H1 (cell line): ENCODE measurements at regions not wholly inside any gene's neighbourhood (a gene's known extent, or its start where the extent isn't known, plus 50 kb on each side); places are given as distances from the start of the nearest gene placed in this dataset.

Source experiments
- CTCF ChIA-PET: fragments of 300-600 bp; sonication (Branson Sonifier 250); formaldehyde crosslinking; loops from one replicate; lab custom pipeline; 2021; ENCODE audit not compliant: partially characterized antibody; lab: Charles Lee
- POLR2A ChIA-PET: fragments of 300-600 bp; sonication (Branson Sonifier 250); formaldehyde crosslinking; loops from one replicate; lab custom pipeline; 2021; ENCODE audit warnings: inconsistent platforms; ENCODE audit not compliant: partially characterized antibody; lab: Charles Lee
- DNase-seq, 2 experiments: peaks; one replicate each; pipeline versions ENCODE4 v3.0.0 to v3.0.0-alpha.2; 2010 to 2022; ENCODE audit warnings: low spot score in 2 of 2, low read depth in 1 of 2, mixed read lengths in 1 of 2
- FAIRE-seq: peaks from 2 replicates; lab custom pipeline; 2011; peaks lifted over from hg19 to GRCh38; lab: Jason Lieb, UNC
- H2AFZ ChIP-seq: 2 replicates; pipeline ENCODE4 v1.8.1; 2012; ENCODE audit warnings: low read length, inconsistent platforms
- H2AK5ac ChIP-seq: 2 replicates; pipeline ENCODE4 v1.6.1; 2013; ENCODE audit warnings: low read depth, low read length
- H2BK120ac ChIP-seq: replicated peaks from 2 replicates; pipeline ENCODE3; 2013; ENCODE audit warnings: low read depth, low read length, inconsistent platforms
- H2BK12ac ChIP-seq: 2 replicates; pipeline ENCODE4 v1.6.1; 2013; ENCODE audit warnings: low read depth, low read length
- H2BK15ac ChIP-seq: 2 replicates; pipeline ENCODE4 v1.6.1; 2013; ENCODE audit warnings: low read length
- H2BK20ac ChIP-seq: 2 replicates; pipeline ENCODE4 v1.6.1; 2013; ENCODE audit warnings: low read length
- H2BK5ac ChIP-seq: 2 replicates; pipeline ENCODE4 v1.6.1; 2013; ENCODE audit warnings: low read depth, low read length
- H3K14ac ChIP-seq: 2 replicates; pipeline ENCODE4 v1.6.1; 2013; ENCODE audit warnings: inconsistent platforms; ENCODE audit not compliant: insufficient read length
- H3K18ac ChIP-seq: 2 replicates; pipeline ENCODE4 v1.6.1; 2013; ENCODE audit warnings: low read length; ENCODE audit errors: extremely low read depth
- H3K23ac ChIP-seq: 2 replicates; pipeline ENCODE4 v1.6.1; 2013; ENCODE audit warnings: inconsistent platforms; ENCODE audit not compliant: insufficient read length
- H3K23me2 ChIP-seq: 2 replicates; pipeline ENCODE4 v1.6.1; 2013; ENCODE audit warnings: low read depth, low read length
- H3K27ac ChIP-seq: 2 replicates; pipeline ENCODE4 v1.6.1; 2011; ENCODE audit warnings: low read depth, low read length, inconsistent platforms
- H3K27me3 ChIP-seq, 4 experiments: replicated peaks in 1 of 4; 1 replicate in 1 of 4; 2 replicates in 3 of 4; pipeline versions ENCODE4 v1.6.1 to v1.8.1; 2011 to 2013; ENCODE audit warnings: low read length in 3 of 4, mild to moderate bottlenecking in 3 of 4, inconsistent platforms in 2 of 4, mixed read lengths in 2 of 4, moderate library complexity in 1 of 4; ENCODE audit not compliant: control insufficient read depth in 3 of 4, insufficient read depth in 3 of 4; ENCODE audit errors: extremely low read depth in 1 of 4
- H3K36me3 ChIP-seq, 4 experiments: 2 replicates each; pipeline versions ENCODE4 v1.6.1 to v1.8.1; 2011 to 2013; ENCODE audit warnings: mild to moderate bottlenecking in 4 of 4, low read length in 3 of 4, moderate library complexity in 2 of 4, control low read depth in 1 of 4, inconsistent platforms in 1 of 4; ENCODE audit not compliant: insufficient read depth in 4 of 4, control insufficient read depth in 2 of 4
- H3K4ac ChIP-seq: replicated peaks from 2 replicates; pipeline ENCODE3; 2013; ENCODE audit warnings: low read length, low read depth, mixed read lengths, inconsistent platforms; ENCODE audit not compliant: insufficient read length
- H3K4me1 ChIP-seq, 4 experiments: replicated peaks in 1 of 4; 1 replicate in 1 of 4; 2 replicates in 3 of 4; pipeline versions ENCODE4 v1.6.1 to v1.8.1; 2011 to 2013; ENCODE audit warnings: low read length in 3 of 4, inconsistent platforms in 2 of 4, mixed read lengths in 1 of 4; ENCODE audit not compliant: insufficient read depth in 4 of 4, control insufficient read depth in 3 of 4
- H3K4me2 ChIP-seq, 2 experiments: 2 replicates each; pipeline versions ENCODE4 v1.6.1 to v1.8.1; 2011 to 2013; ENCODE audit warnings: low read depth in 2 of 2, low read length in 2 of 2, control low read depth in 1 of 2, inconsistent platforms in 1 of 2, mild to moderate bottlenecking in 1 of 2; ENCODE audit not compliant: insufficient read depth in 1 of 2
- H3K4me3 ChIP-seq, 4 experiments: fragments of 200-600, 300-600 bp in 1 of 4; sonication (generic), shearing (Covaris generic), sonication (Bioruptor Twin) in 1 of 4; 2 replicates each; pipeline versions ENCODE4 v1.5.1 to v1.8.1; 2011 to 2016; ENCODE audit warnings: low read length in 4 of 4, low read depth in 3 of 4, control low read depth in 2 of 4, inconsistent platforms in 2 of 4, mild to moderate bottlenecking in 2 of 4, mixed read lengths in 1 of 4, moderate library complexity in 1 of 4; ENCODE audit not compliant: insufficient read depth in 2 of 4; ENCODE audit errors: extremely low read depth in 1 of 4
- H3K56ac ChIP-seq: replicated peaks from 2 replicates; pipeline ENCODE3; 2013; ENCODE audit warnings: low read depth, mild to moderate bottlenecking, mixed read lengths, low read length, inconsistent platforms; ENCODE audit not compliant: insufficient read length
- H3K79me1 ChIP-seq: 2 replicates; pipeline ENCODE4 v1.6.1; 2013; ENCODE audit warnings: low read depth, low read length, control low read depth
- H3K79me2 ChIP-seq, 2 experiments: 2 replicates each; pipeline versions ENCODE4 v1.6.1 to v1.8.1; 2012 to 2013; ENCODE audit warnings: low read length in 2 of 2, mild to moderate bottlenecking in 2 of 2, inconsistent platforms in 1 of 2; ENCODE audit not compliant: insufficient read depth in 2 of 2, control insufficient read depth in 1 of 2
- H3K9ac ChIP-seq, 4 experiments: replicated peaks in 1 of 4; 1 replicate in 1 of 4; 2 replicates in 3 of 4; pipeline versions ENCODE4 v1.6.1 to v1.8.1; 2011 to 2013; ENCODE audit warnings: low read depth in 3 of 4, low read length in 3 of 4, control low read depth in 2 of 4, mild to moderate bottlenecking in 2 of 4, moderate library complexity in 2 of 4, inconsistent platforms in 1 of 4; ENCODE audit errors: extremely low read depth in 1 of 4
- H3K9me3 ChIP-seq, 2 experiments: 2 replicates each; pipeline versions ENCODE4 v1.6.1 to v1.8.1; 2012 to 2013; ENCODE audit warnings: mild to moderate bottlenecking in 2 of 2, moderate library complexity in 2 of 2, control low read depth in 1 of 2, inconsistent platforms in 1 of 2, low read depth in 1 of 2, low read length in 1 of 2, mixed read lengths in 1 of 2; ENCODE audit not compliant: insufficient read depth in 2 of 2
- H4K20me1 ChIP-seq, 2 experiments: replicated peaks in 1 of 2; 2 replicates each; pipeline versions ENCODE3 to v1.8.1; 2011 to 2013; ENCODE audit warnings: inconsistent platforms in 2 of 2, low read length in 2 of 2, mild to moderate bottlenecking in 1 of 2; ENCODE audit not compliant: insufficient read depth in 2 of 2, control insufficient read depth in 1 of 2
- H4K5ac ChIP-seq: 2 replicates; pipeline ENCODE4 v1.6.1; 2013; ENCODE audit warnings: low read length, low read depth, mixed read lengths, inconsistent platforms; ENCODE audit not compliant: insufficient read length
- H4K8ac ChIP-seq: 2 replicates; pipeline ENCODE4 v1.8.0; 2013; ENCODE audit warnings: mild to moderate bottlenecking, moderate library complexity, low read length, inconsistent platforms; ENCODE audit not compliant: insufficient read depth; ENCODE audit errors: extremely low read depth
- H4K91ac ChIP-seq: replicated peaks from 2 replicates; pipeline ENCODE3; 2013; ENCODE audit warnings: low read length, mixed read lengths, inconsistent platforms; ENCODE audit not compliant: insufficient read length
- ASH2L ChIP-seq: fragments of 200-600, 300-600 bp; sonication (generic); IDR thresholded peaks from one replicate; pipeline ENCODE4 v1.7.1; 2017; ENCODE audit warnings: low read length
- ATF3 ChIP-seq: IDR thresholded peaks from 2 replicates; pipeline ENCODE4 v1.6.1; 2011; ENCODE audit warnings: low read depth, mild to moderate bottlenecking, low read length; ENCODE audit not compliant: insufficient read depth
- CBX5 ChIP-seq: fragments of 300-800, 300-1000 bp; sonication (generic); IDR thresholded peaks from 2 replicates; pipeline ENCODE4 v1.7.1; 2016; ENCODE audit warnings: antibody characterized with exemption, low read length, low read depth
- CHD2 ChIP-seq: IDR thresholded peaks from 2 replicates; pipeline ENCODE4 v1.6.1; 2012; ENCODE audit warnings: low read length, improper control_type of control experiment
- CTCF ChIP-seq, 3 experiments: IDR thresholded peaks; 1 replicate in 2 of 3; 2 replicates in 1 of 3; pipeline versions ENCODE4 v1.5.1 to v1.6.1; 2011; ENCODE audit warnings: low read length in 3 of 3, mild to moderate bottlenecking in 3 of 3, inconsistent platforms in 2 of 3, low read depth in 1 of 3, moderate library complexity in 1 of 3; ENCODE audit not compliant: insufficient read depth in 1 of 3; ENCODE audit errors: control extremely low read depth in 1 of 3
- KDM1A ChIP-seq: fragments of 200-600, 300-600 bp; sonication (generic); IDR thresholded peaks from 2 replicates; pipeline ENCODE4 v1.7.1; 2016; ENCODE audit warnings: mild to moderate bottlenecking, low read length, borderline replicate concordance
- POLR2AphosphoS5 ChIP-seq: IDR thresholded peaks from 2 replicates; pipeline ENCODE4 v1.6.1; 2011; ENCODE audit warnings: low read depth, low read length
- RBBP5 ChIP-seq: IDR thresholded peaks from 2 replicates; pipeline ENCODE4 v1.7.1; 2012; ENCODE audit warnings: low read depth, mild to moderate bottlenecking, inconsistent platforms, low read length, moderate library complexity, borderline replicate concordance
- RXRA ChIP-seq: IDR thresholded peaks from 2 replicates; pipeline ENCODE4 v1.6.1; 2011; ENCODE audit warnings: low read depth, mild to moderate bottlenecking, low read length, moderate library complexity; ENCODE audit not compliant: insufficient read depth
- SIRT6 ChIP-seq: IDR thresholded peaks from one replicate; pipeline ENCODE4 v1.7.1; 2012; ENCODE audit warnings: low read length, inconsistent platforms
- TAF7 ChIP-seq: optimal IDR thresholded peaks from 2 replicates; pipeline ENCODE3; 2011; ENCODE audit warnings: low read depth, mild to moderate bottlenecking, inconsistent platforms, low read length, moderate library complexity, borderline replicate concordance
- TBP ChIP-seq: IDR thresholded peaks from 2 replicates; pipeline ENCODE4 v1.6.1; 2011; ENCODE audit warnings: low read depth, low read length, improper control_type of control experiment
- TEAD4 ChIP-seq: IDR thresholded peaks from 2 replicates; pipeline ENCODE4 v1.6.1; 2012; ENCODE audit warnings: low read depth, low read length, inconsistent platforms, mixed read lengths
- YY1 ChIP-seq: IDR thresholded peaks from 2 replicates; pipeline ENCODE4 v1.6.1; 2011; ENCODE audit warnings: low read depth, mild to moderate bottlenecking, low read length

- H4K8ac ChIP-seq: no peak overlapping the region
- no peak overlapping the region for H3K14ac ChIP-seq
- H3K4me1 ChIP-seq: no peaks in the 10 kb centered on the region
- H3K23ac ChIP-seq: no peak overlapping the region
- H2AK5ac ChIP-seq: no peak overlapping the region
- H3K4me3 ChIP-seq: no peak overlapping the region
- no peak overlapping the region for H4K91ac ChIP-seq
- H3K4me2 ChIP-seq: no peak overlapping the region
- H3K9me3 ChIP-seq: peaks cover 5 to 10% of the 10 kb centered on the region in 2 experiments; a peak in 3 of 4 replicates
- H4K5ac ChIP-seq: no peak overlapping the region
- no peak overlapping the region for H3K9ac ChIP-seq
- H3K23me2 ChIP-seq: no peaks in the 10 kb centered on the region
- H3K18ac ChIP-seq: no peak overlapping the region
- no peak overlapping the region for H2BK5ac ChIP-seq
- no peak overlapping the region for H2AFZ ChIP-seq
- no peak overlapping the region for H3K4ac ChIP-seq
- H3K36me3 ChIP-seq: no peaks in the 10 kb centered on the region
- no peak overlapping the region for H2BK20ac ChIP-seq
- H4K20me1 ChIP-seq: no peaks in the 10 kb centered on the region
- CTCF ChIA-PET: interaction anchor here (0.9 kb wide), 1 partner anchor 15 kb away, joined by 3 read pairs; no protein-coding TSS in a partner anchor
- H3K79me2 ChIP-seq: no peaks in the 10 kb centered on the region
- DNase-seq (no peak), FAIRE-seq (no peak)
- POLR2A ChIA-PET: no interaction called here
- no peak overlapping the region for H3K27ac ChIP-seq
- H2BK12ac ChIP-seq: no peak overlapping the region
- H3K27me3 ChIP-seq: peaks cover 0 to 1% (median 0%) of the 10 kb centered on the region in 4 experiments; a peak in 1 of 7 replicates
- no peak overlapping the region for H2BK15ac ChIP-seq
- no peak overlapping the region for H2BK120ac ChIP-seq
- H3K56ac ChIP-seq: no peak overlapping the region
- no peaks in the 10 kb centered on the region for H3K79me1 ChIP-seq
- TF ChIP-seq RXRA (no peak), RBBP5 (no peak), CBX5 (no peak), CHD2 (no peak), KDM1A (no peak), TBP (no peak), ATF3 (no peak), SIRT6 (no peak), TAF7 (no peak), CTCF (IDR thresholded peaks at IDR 0.05; ENCODE audit: control extremely low read depth in 1 of 3, insufficient read depth in 1 of 3, low read depth in 1 of 3, low read length in 3 of 3) (no peak), POLR2AphosphoS5 (no peak), TEAD4 (no peak), ASH2L (no peak), YY1 (no peak)
Measured at GRCh38 chr3:82816086-82816485, 1054.6 kb upstream of the GBE1 start.
